Kidney epithelial cell (primary cell): ENCODE measurements at regions not wholly inside any gene's neighbourhood (a gene's known extent, or its start where the extent isn't known, plus 50 kb on each side); places are given as distances from the start of the nearest gene placed in this dataset.

Experiments
- DNase-seq: peaks from one replicate; pipeline ENCODE4 v3.0.0-alpha.2; 2010; ENCODE audit warnings: low read depth
- H3K27me3 ChIP-seq: 2 replicates; pipeline ENCODE4 v1.6.0; 2011; ENCODE audit warnings: low read length; ENCODE audit not compliant: control insufficient read depth, insufficient read depth
- H3K36me3 ChIP-seq: 2 replicates; pipeline ENCODE4 v1.5.1; 2011; ENCODE audit warnings: low read length; ENCODE audit not compliant: control insufficient read depth, insufficient read depth
- H3K4me3 ChIP-seq: 2 replicates; pipeline ENCODE4 v1.5.1; 2011; ENCODE audit warnings: low read depth, mild to moderate bottlenecking, control low read depth, low read length
- CTCF ChIP-seq: IDR thresholded peaks from 2 replicates; pipeline ENCODE4 v1.5.1; 2011; ENCODE audit warnings: mild to moderate bottlenecking, moderate library complexity, low read length, control low read depth, inconsistent platforms; ENCODE audit not compliant: insufficient read depth, poor library complexity, severe bottlenecking

- H3K4me3 ChIP-seq, result no peak overlapping the region
- TF ChIP-seq CTCF, result no peak
- H3K27me3 ChIP-seq, result no peaks in the 10 kb centered on the region
- H3K36me3 ChIP-seq, result no peaks in the 10 kb centered on the region
- no peak for DNase-seq
These were observed 204.1 kb upstream of the ZNF536 start for GRCh38 chr19:30167976-30168635.

DNA sequence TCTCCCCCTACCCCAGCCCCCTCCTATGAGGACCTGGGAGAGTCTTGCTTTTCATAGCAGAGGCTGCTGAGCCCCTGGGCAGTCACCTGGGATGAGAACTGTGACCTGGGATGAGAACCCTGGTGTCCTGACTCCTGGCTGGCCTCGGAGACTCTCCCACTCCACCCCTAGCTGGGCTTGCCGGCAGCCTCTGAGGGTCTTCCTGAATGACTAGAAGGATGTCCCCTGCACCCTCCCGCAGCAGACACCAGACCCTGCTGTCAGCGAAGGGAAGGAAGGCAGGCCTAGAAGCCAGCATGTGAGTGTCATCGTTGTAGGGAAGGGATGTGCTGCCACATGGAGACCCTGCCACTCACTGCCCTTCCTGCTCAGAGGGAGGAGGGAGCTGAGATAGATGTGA is 203.4 kb upstream of the ZNF536 start:
- TF ChIP-seq CTCF, result no peak
- Histone ChIP-seq H3K27me3 (no peaks in the 10 kb centered on the region), H3K36me3 (no peaks in the 10 kb centered on the region), H3K4me3 (no peak overlapping the region)
- DNase-seq, result no peak

DNA sequence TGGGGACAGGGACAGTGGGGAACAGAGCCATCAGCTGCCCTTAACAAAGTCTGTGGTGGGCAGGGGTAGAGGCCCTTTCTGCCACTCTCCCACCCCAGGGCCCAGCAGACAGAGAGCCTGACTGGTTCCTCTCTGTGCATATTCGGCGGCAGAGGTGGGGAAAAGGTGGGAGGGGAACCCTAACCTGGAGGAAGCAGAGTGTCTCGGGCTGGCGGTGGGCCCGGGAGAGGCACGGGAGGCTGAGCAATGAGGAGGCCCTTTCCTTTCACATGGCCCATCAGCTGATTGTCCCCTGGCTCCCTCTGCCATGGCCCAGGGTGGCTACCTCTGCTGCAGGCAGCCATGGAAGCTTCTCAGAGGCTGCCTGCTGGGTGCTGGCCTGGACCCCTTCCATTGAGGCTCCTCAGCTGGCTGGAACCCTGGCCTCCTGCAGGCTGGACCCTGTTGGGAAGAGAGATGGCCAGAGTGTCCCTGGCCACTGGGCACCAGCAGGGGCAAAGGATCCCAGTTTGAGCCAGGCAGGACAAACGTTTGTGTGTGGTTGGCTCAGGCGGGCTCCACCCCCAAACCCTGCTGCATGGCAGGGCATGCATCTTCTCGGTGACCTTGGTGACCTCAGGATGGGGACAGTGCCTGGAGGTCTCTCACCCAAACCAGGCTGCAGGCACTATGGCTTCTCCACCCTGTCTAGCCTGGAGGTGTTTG is 202.8 kb upstream of the ZNF536 start:
- Histone ChIP-seq H3K36me3 (no peaks in the 10 kb centered on the region), H3K27me3 (no peaks in the 10 kb centered on the region), H3K4me3 (no peak overlapping the region)
- no peak for DNase-seq
- no peak for TF ChIP-seq CTCF

DNA sequence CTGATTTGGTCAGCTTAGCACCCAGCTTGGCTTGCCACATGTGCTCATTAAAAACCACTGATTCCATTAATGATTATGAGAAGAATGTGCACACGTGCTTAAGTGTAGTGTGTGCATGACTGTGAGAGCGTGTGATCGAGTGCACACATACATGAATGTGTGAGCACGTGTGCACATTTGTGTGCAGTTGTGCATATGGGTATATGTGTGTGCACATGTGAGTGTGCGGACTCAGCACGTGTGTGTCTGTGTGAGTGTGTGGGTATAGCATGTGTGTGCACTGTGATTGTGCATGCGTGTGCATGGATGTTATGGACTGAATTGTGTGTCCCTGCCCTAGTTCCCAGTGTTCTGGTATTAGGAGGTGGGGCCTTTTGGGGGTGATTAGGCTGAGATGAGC is 202.1 kb upstream of the ZNF536 start:
- no peak for TF ChIP-seq CTCF
- Histone ChIP-seq H3K27me3 (no peaks in the 10 kb centered on the region), H3K4me3 (no peak overlapping the region)

DNA sequence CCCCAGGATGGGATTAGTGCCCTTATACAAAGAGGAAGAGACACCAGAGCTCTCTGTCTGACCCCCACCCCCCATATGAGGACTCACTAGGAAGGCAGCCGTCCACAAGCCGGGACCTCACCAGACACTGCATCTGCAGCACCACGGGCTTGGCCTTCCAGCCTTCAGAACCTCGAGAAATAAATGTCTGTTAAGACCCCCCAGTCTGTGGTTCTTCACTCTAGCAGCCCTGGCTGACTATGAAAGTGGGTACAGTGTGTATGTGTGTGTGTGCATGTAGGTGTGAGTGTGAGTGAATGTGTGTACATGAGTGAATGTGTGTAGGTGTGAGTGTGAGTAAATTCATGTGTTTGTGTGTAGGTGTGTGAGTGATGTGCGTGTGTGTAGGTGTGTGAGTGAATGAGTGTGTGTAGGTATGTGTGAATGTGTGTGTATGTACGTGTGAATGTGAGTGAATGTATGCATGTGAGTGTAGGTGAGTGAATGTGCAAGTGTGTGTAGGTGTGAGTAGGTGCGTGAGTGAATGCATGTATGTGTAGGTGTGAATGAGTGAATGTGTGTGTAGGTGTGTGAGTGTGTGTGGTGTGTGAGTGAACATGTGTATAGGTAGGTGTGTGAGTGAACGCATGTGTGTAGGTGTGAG is 201.6 kb upstream of the ZNF536 start:
- Histone ChIP-seq H3K36me3 (no peaks in the 10 kb centered on the region), H3K27me3 (no peaks in the 10 kb centered on the region), H3K4me3 (no peak overlapping the region)
- no peak for TF ChIP-seq CTCF
- no peak for DNase-seq

More for the DNA sequence above, 202.1 kb upstream of the ZNF536 start:
- DNase-seq, result no peak
- H3K36me3 ChIP-seq, result no peaks in the 10 kb centered on the region
